ENCODE measurements at regions not wholly inside any gene's neighbourhood (a gene's known extent, or its start where the extent isn't known, plus 50 kb on each side); places are given as distances from the start of the nearest gene placed in this dataset.

- TF ChIP-seq HBP1 (CRISPR knock-in tag; IDR thresholded peaks at IDR 0.05) (no peak), ZBTB8A (IDR thresholded peaks at IDR 0.05; ENCODE audit: partially characterized antibody) (no peak), CXXC5 (CRISPR knock-in tag; IDR thresholded peaks at IDR 0.05) (no peak), CREB1 (IDR thresholded peaks at IDR 0.05) (no peak), CREB1 (CRISPR knock-in tag; IDR thresholded peaks at IDR 0.05) (no peak), ZNF175 (CRISPR knock-in tag; IDR thresholded peaks at IDR 0.05; ENCODE audit: low read depth) (no peak), ID3 (CRISPR knock-in tag; IDR thresholded peaks at IDR 0.05) (no peak), ID3 (tag; IDR thresholded peaks at IDR 0.05) (no peak), BCOR (IDR thresholded peaks at IDR 0.05) (no peak), ZNF318 (IDR thresholded peaks at IDR 0.05; ENCODE audit: borderline replicate concordance in 1 of 2, low read depth in 1 of 2) (no peak)
Measured at GRCh38 chr1:87182611-87183010, 146.1 kb upstream of the LMO4 start (continued).
